Tibial nerve (tissue), 4 donors: ENCODE measurements at regions not wholly inside any gene's neighbourhood (a gene's known extent, or its start where the extent isn't known, plus 50 kb on each side); places are given as distances from the start of the nearest gene placed in this dataset.
"Not testable (repeated sequence)": the region's sequence is repeated elsewhere in the genome, so short reads cannot be mapped to it uniquely, and the experiment has no call there.

ENCODE experiments used
- CTCF ChIP-seq, 5 experiments: fragments of 200-600 bp in 3 of 5; fragments of 450-650 bp in 2 of 5; sonication (generic) in 3 of 5; IDR thresholded peaks; one replicate each; pipeline ENCODE4 v1.5.1; 2016 to 2019; ENCODE audit warnings: antibody characterized with exemption in 5 of 5, mild to moderate bottlenecking in 3 of 5, moderate library complexity in 2 of 5
- EP300 ChIP-seq, 2 donors: sonication (generic); formaldehyde crosslinking; IDR thresholded peaks; one replicate each; pipeline ENCODE4 v1.6.1; 2017; ENCODE audit warnings: antibody characterized with exemption in 2 of 2, mild to moderate bottlenecking in 1 of 2

- TF ChIP-seq EP300, CTCF (IDR thresholded peaks at IDR 0.05): not testable (repeated sequence)
Measured at GRCh38 chrX:40794829-40795130, 59.4 kb upstream of the MED14 start.
